ENCODE measurements at regions not wholly inside any gene's neighbourhood (a gene's known extent, or its start where the extent isn't known, plus 50 kb on each side); places are given as distances from the start of the nearest gene placed in this dataset.

GRCh38 chr11:25293166-25293565 is 796.3 kb downstream of the LUZP2 start:
- DNase-seq (ENCODE audit: low read depth), result no peak
- in situ Hi-C loops (cut with HindIII; ENCODE audit: low pct_unique_long_range_greater_than_20kb, low sequenced_read_pairs), result no loop called here

GRCh38 chr11:25298450-25298849 is 801.6 kb downstream of the LUZP2 start:
- in situ Hi-C loops (cut with HindIII; ENCODE audit: low pct_unique_long_range_greater_than_20kb, low sequenced_read_pairs), result no loop called here

GRCh38 chr11:25309818-25310217 is 813.0 kb downstream of the LUZP2 start:
- no peak for DNase-seq (ENCODE audit: low read depth)
- in situ Hi-C loops (cut with HindIII; ENCODE audit: low pct_unique_long_range_greater_than_20kb, low sequenced_read_pairs), result no loop called here

More at GRCh38 chr11:25298450-25298849, 801.6 kb downstream of the LUZP2 start:
- no peak for DNase-seq (ENCODE audit: low read depth)

GRCh38 chr11:25317216-25317615 is 820.4 kb downstream of the LUZP2 start:
- no peak for DNase-seq (ENCODE audit: low read depth)
- in situ Hi-C loops (cut with HindIII; ENCODE audit: low pct_unique_long_range_greater_than_20kb, low sequenced_read_pairs), result no loop called here

- in situ Hi-C loops (cut with HindIII; ENCODE audit: low pct_unique_long_range_greater_than_20kb, low sequenced_read_pairs), result no loop called here
- no peak for DNase-seq (ENCODE audit: low read depth)
These were observed 822.3 kb downstream of the LUZP2 start for GRCh38 chr11:25319127-25319526.

- in situ Hi-C loops (cut with HindIII; ENCODE audit: low pct_unique_long_range_greater_than_20kb, low sequenced_read_pairs), result no loop called here
- DNase-seq (ENCODE audit: low read depth), result no peak
These were observed 830.8 kb downstream of the LUZP2 start for GRCh38 chr11:25327656-25328055.

GRCh38 chr11:25339281-25339680 is 842.4 kb downstream of the LUZP2 start:
- in situ Hi-C loops (cut with HindIII; ENCODE audit: low pct_unique_long_range_greater_than_20kb, low sequenced_read_pairs), result no loop called here
- DNase-seq (ENCODE audit: low read depth), result no peak

GRCh38 chr11:25349537-25349936 is 852.7 kb downstream of the LUZP2 start:
- in situ Hi-C loops (cut with HindIII; ENCODE audit: low pct_unique_long_range_greater_than_20kb, low sequenced_read_pairs), result no loop called here
- no peak for DNase-seq (ENCODE audit: low read depth)

- in situ Hi-C loops (cut with HindIII; ENCODE audit: low pct_unique_long_range_greater_than_20kb, low sequenced_read_pairs), result no loop called here
These were observed 854.3 kb downstream of the LUZP2 start for GRCh38 chr11:25350899-25351803.

GRCh38 chr11:25357133-25357532 is 860.3 kb downstream of the LUZP2 start:
- DNase-seq (ENCODE audit: low read depth), result no peak
- in situ Hi-C loops (cut with HindIII; ENCODE audit: low pct_unique_long_range_greater_than_20kb, low sequenced_read_pairs), result no loop called here

More at GRCh38 chr11:25350899-25351803, 854.3 kb downstream of the LUZP2 start:
- no peak for DNase-seq (ENCODE audit: low read depth)

GRCh38 chr11:25377466-25377865 is 880.6 kb downstream of the LUZP2 start:
- in situ Hi-C loops (cut with HindIII; ENCODE audit: low pct_unique_long_range_greater_than_20kb, low sequenced_read_pairs), result no loop called here

GRCh38 chr11:25396847-25397246 is 900.0 kb downstream of the LUZP2 start:
- in situ Hi-C loops (cut with HindIII; ENCODE audit: low pct_unique_long_range_greater_than_20kb, low sequenced_read_pairs), result no loop called here
- DNase-seq (ENCODE audit: low read depth), result no peak

More at GRCh38 chr11:25377466-25377865, 880.6 kb downstream of the LUZP2 start:
- no peak for DNase-seq (ENCODE audit: low read depth)

GRCh38 chr11:25408146-25408545 is 911.3 kb downstream of the LUZP2 start:
- no peak for DNase-seq (ENCODE audit: low read depth)
- in situ Hi-C loops (cut with HindIII; ENCODE audit: low pct_unique_long_range_greater_than_20kb, low sequenced_read_pairs), result no loop called here

GRCh38 chr11:25415793-25416192 is 916.1 kb upstream of the ANO3 start:
- DNase-seq (ENCODE audit: low read depth), result no peak
- in situ Hi-C loops (cut with HindIII; ENCODE audit: low pct_unique_long_range_greater_than_20kb, low sequenced_read_pairs), result no loop called here

- in situ Hi-C loops (cut with HindIII; ENCODE audit: low pct_unique_long_range_greater_than_20kb, low sequenced_read_pairs), result no loop called here
- no peak for DNase-seq (ENCODE audit: low read depth)
These were observed 908.3 kb upstream of the ANO3 start for GRCh38 chr11:25423436-25424199.

- in situ Hi-C loops (cut with HindIII; ENCODE audit: low pct_unique_long_range_greater_than_20kb, low sequenced_read_pairs), result no loop called here
- no peak for DNase-seq (ENCODE audit: low read depth)
These were observed 899.6 kb upstream of the ANO3 start for GRCh38 chr11:25432376-25432775.

GRCh38 chr11:25435197-25435596 is 896.7 kb upstream of the ANO3 start:
- no peak for DNase-seq (ENCODE audit: low read depth)
- in situ Hi-C loops (cut with HindIII; ENCODE audit: low pct_unique_long_range_greater_than_20kb, low sequenced_read_pairs), result no loop called here

- DNase-seq (ENCODE audit: low read depth), result no peak
- in situ Hi-C loops (cut with HindIII; ENCODE audit: low pct_unique_long_range_greater_than_20kb, low sequenced_read_pairs), result no loop called here
These were observed 895.6 kb upstream of the ANO3 start for GRCh38 chr11:25436326-25436725.

GRCh38 chr11:25441421-25441820 is 890.5 kb upstream of the ANO3 start:
- no peak for DNase-seq (ENCODE audit: low read depth)
- in situ Hi-C loops (cut with HindIII; ENCODE audit: low pct_unique_long_range_greater_than_20kb, low sequenced_read_pairs), result no loop called here
